WTC11 (cell line): ENCODE measurements at regions not wholly inside any gene's neighbourhood (a gene's known extent, or its start where the extent isn't known, plus 50 kb on each side); places are given as distances from the start of the nearest gene placed in this dataset.

ENCODE experiments used
- CDX4 ChIP-seq: fragments of 250-450 bp; sonication (Bioruptor Pico); IDR thresholded peaks from 2 replicates; pipeline ENCODE4 v1.9.0; 2021; ENCODE audit warnings: moderate library complexity, mild to moderate bottlenecking, inconsistent platforms, borderline replicate concordance
- CTCF ChIP-seq: fragments of 200-600 bp; IDR thresholded peaks from 2 replicates; pipeline ENCODE4 v1.8.0; 2022; ENCODE audit warnings: antibody characterized with exemption
- ESRRA ChIP-seq: sonication (generic); formaldehyde crosslinking; IDR thresholded peaks from 2 replicates; pipeline ENCODE4 v1.8.1; 2022; ENCODE audit warnings: mild to moderate bottlenecking, missing genetic modification reagents, borderline replicate concordance
- HMGXB4 ChIP-seq: sonication (generic); formaldehyde crosslinking; IDR thresholded peaks from 2 replicates; pipeline ENCODE4 v1.8.1; 2023; ENCODE audit warnings: mild to moderate bottlenecking, moderate library complexity, missing genetic modification reagents
- KAT7 ChIP-seq: sonication (generic); formaldehyde crosslinking; IDR thresholded peaks from 2 replicates; pipeline ENCODE4 v1.8.1; 2023; ENCODE audit warnings: missing genetic modification reagents, mild to moderate bottlenecking, borderline replicate concordance
- TCF7 ChIP-seq: sonication (generic); formaldehyde crosslinking; IDR thresholded peaks from 2 replicates; pipeline ENCODE4 v1.8.0; 2022; ENCODE audit warnings: mild to moderate bottlenecking, low read depth, missing genetic modification reagents, moderate library complexity
- TEAD4 ChIP-seq: sonication (generic); formaldehyde crosslinking; IDR thresholded peaks from 2 replicates; pipeline ENCODE4 v1.8.0; 2022; ENCODE audit warnings: mild to moderate bottlenecking, missing genetic modification reagents
- ZBTB21 ChIP-seq: sonication (generic); formaldehyde crosslinking; IDR thresholded peaks from 2 replicates; pipeline ENCODE4 v1.8.1; 2023; ENCODE audit warnings: mild to moderate bottlenecking, missing genetic modification reagents, borderline replicate concordance
- ZBTB43 ChIP-seq: sonication (generic); formaldehyde crosslinking; IDR thresholded peaks from 2 replicates; pipeline ENCODE4 v1.8.1; 2023; ENCODE audit warnings: mild to moderate bottlenecking, missing genetic modification reagents
- ZSCAN18 ChIP-seq: fragments of 250-450 bp; sonication (Bioruptor Pico); IDR thresholded peaks from 2 replicates; pipeline ENCODE4 v2.1.2; 2022; ENCODE audit warnings: mild to moderate bottlenecking, moderate library complexity

- no peak for TF ChIP-seq CTCF
- TF ChIP-seq ZSCAN18 = no peak
- no peak for TF ChIP-seq ZBTB21 (CRISPR knock-in tag)
- TF ChIP-seq ZBTB43 (CRISPR knock-in tag) = no peak
- no peak for TF ChIP-seq TCF7 (CRISPR knock-in tag)
- TF ChIP-seq TEAD4 (CRISPR knock-in tag) = no peak
- no peak for TF ChIP-seq CDX4 (CRISPR knock-in tag)
- no peak for TF ChIP-seq HMGXB4
- no peak for TF ChIP-seq ESRRA (CRISPR knock-in tag)
- no peak for TF ChIP-seq KAT7 (CRISPR knock-in tag)
These were observed 134.5 kb downstream of the UCHL1 start for GRCh38 chr4:41391271-41391670.
